A549 (cell line): ENCODE measurements at regions not wholly inside any gene's neighbourhood (a gene's known extent, or its start where the extent isn't known, plus 50 kb on each side); places are given as distances from the start of the nearest gene placed in this dataset.

ENCODE experiments used
- ATAC-seq, 2 experiments: fragments of 200-7000 bp in 1 of 2; fragments of >200 bp in 1 of 2; cut with Nextera tagmentation in 1 of 2; cut with Tn5 transposase in 1 of 2; 3 replicates each; pipeline versions ENCODE4 v1.8.0 to v1.9.1; 2018 to 2020; ENCODE audit warnings: mild to moderate bottlenecking in 1 of 2, moderate library complexity in 1 of 2
- CTCF ChIA-PET: fragments of 300-600 bp; sonication (Branson Sonifier 250); formaldehyde crosslinking; extraction: SDS; loops from one replicate; lab custom pipeline; 2021; ENCODE audit warnings: antibody characterized with exemption, inconsistent platforms; lab: Yijun Ruan, JAX
- POLR2A ChIA-PET: fragments of 350-600 bp; formaldehyde crosslinking; extraction: SDS; loops from one replicate; lab custom pipeline; 2021; ENCODE audit warnings: antibody characterized with exemption, inconsistent platforms; lab: Yijun Ruan, JAX
- DNase-seq, 2 experiments: peaks; one replicate each; pipeline versions ENCODE4 v3.0.0 to v3.0.0-alpha.2; 2011 to 2016; ENCODE audit warnings: low read depth in 1 of 2, low spot score in 1 of 2
- FAIRE-seq: peaks from 2 replicates; lab custom pipeline; 2011; peaks lifted over from hg19 to GRCh38; lab: Jason Lieb, UNC
- H3K27ac ChIP-seq, 2 experiments: fragments of >200 bp; sonication (Bioruptor Twin); formaldehyde crosslinking; 3 replicates each; pipeline ENCODE4 v1.5.1; 2016 to 2017
- H3K4me1 ChIP-seq: fragments of >200 bp; sonication (Bioruptor Twin); formaldehyde crosslinking; 3 replicates; pipeline ENCODE4 v1.6.1; 2016
- H3K4me2 ChIP-seq: fragments of >200 bp; sonication (Bioruptor Twin); formaldehyde crosslinking; 3 replicates; pipeline ENCODE4 v1.6.1; 2016
- H3K4me3 ChIP-seq: fragments of >200 bp; sonication (Bioruptor Twin); formaldehyde crosslinking; 3 replicates; pipeline ENCODE4 v1.5.1; 2016
- H3K9me3 ChIP-seq: fragments of >200 bp; sonication (Bioruptor Twin); formaldehyde crosslinking; 3 replicates; pipeline ENCODE4 v1.6.1; 2016
- BHLHE40 ChIP-seq: IDR thresholded peaks from 2 replicates; pipeline ENCODE4 v1.6.1; 2012; ENCODE audit warnings: low read depth, low read length, inconsistent platforms
- CEBPB ChIP-seq, 2 experiments: fragments of >200 bp in 1 of 2; sonication (Bioruptor Twin) in 1 of 2; formaldehyde crosslinking in 1 of 2; IDR thresholded peaks; 2 replicates each; pipeline ENCODE4 v1.6.1; 2012 to 2016
- CHD4 ChIP-seq: fragments of 200-600 bp; sonication (generic); IDR thresholded peaks from 2 replicates; pipeline ENCODE4 v1.6.1; 2016; ENCODE audit warnings: antibody characterized with exemption, mild to moderate bottlenecking, borderline replicate concordance
- EHF ChIP-seq: fragments of 250-450 bp; sonication (Bioruptor Pico); IDR thresholded peaks from 2 replicates; pipeline ENCODE4 v1.5.0; 2020; ENCODE audit warnings: mild to moderate bottlenecking
- EHMT2 ChIP-seq: fragments of 200-600 bp; sonication (generic); IDR thresholded peaks from 2 replicates; pipeline ENCODE4 v1.6.1; 2016; ENCODE audit warnings: antibody characterized with exemption, low read depth, mild to moderate bottlenecking, moderate library complexity
- HEYL ChIP-seq: fragments of 250-450 bp; sonication (Bioruptor Pico); IDR thresholded peaks from 2 replicates; pipeline ENCODE4 v1.8.0; 2021; ENCODE audit warnings: mild to moderate bottlenecking, moderate library complexity
- HOXB5 ChIP-seq: fragments of 250-450 bp; sonication (Bioruptor Pico); IDR thresholded peaks from 2 replicates; pipeline ENCODE4 v1.5.0; 2020; ENCODE audit warnings: mild to moderate bottlenecking, moderate library complexity
- JUNB ChIP-seq: fragments of >200 bp; sonication (Bioruptor Twin); formaldehyde crosslinking; IDR thresholded peaks from 2 replicates; pipeline ENCODE4 v1.6.1; 2016
- KDM1A ChIP-seq: fragments of 200-600 bp; sonication (generic); IDR thresholded peaks from 2 replicates; pipeline ENCODE4 v1.6.1; 2016; ENCODE audit warnings: low read depth, mild to moderate bottlenecking
- MAFK ChIP-seq: fragments of 450-650 bp; IDR thresholded peaks from 2 replicates; pipeline ENCODE4 v1.6.1; 2014; ENCODE audit not compliant: partially characterized antibody
- MYC ChIP-seq: IDR thresholded peaks from 2 replicates; pipeline ENCODE4 v1.6.1; 2012; ENCODE audit warnings: mild to moderate bottlenecking, inconsistent platforms, low read length, improper control_type of control experiment, borderline replicate concordance
- NR3C1 ChIP-seq: fragments of >200 bp; sonication (Bioruptor Twin); formaldehyde crosslinking; IDR thresholded peaks from 3 replicates; pipeline ENCODE4 v1.6.1; 2017
- PHF8 ChIP-seq: fragments of 200-600 bp; sonication (generic); IDR thresholded peaks from 2 replicates; pipeline ENCODE4 v1.6.1; 2016; ENCODE audit warnings: low read depth, mild to moderate bottlenecking, antibody characterized with exemption, moderate library complexity, borderline replicate concordance
- POLR2A ChIP-seq: IDR thresholded peaks from 2 replicates; pipeline ENCODE4 v1.6.1; 2012; ENCODE audit warnings: mild to moderate bottlenecking, low read length
- RCOR1 ChIP-seq: fragments of 150-350 bp; IDR thresholded peaks from 2 replicates; pipeline ENCODE4 v1.6.1; 2014; ENCODE audit warnings: antibody characterized with exemption, low read length, low read depth
- RFX5 ChIP-seq: fragments of 450-650 bp; IDR thresholded peaks from 2 replicates; pipeline ENCODE4 v1.7.1; 2014; ENCODE audit warnings: antibody characterized with exemption, mild to moderate bottlenecking, moderate library complexity
- ZC3H11A ChIP-seq: fragments of 450-650 bp; IDR thresholded peaks from 2 replicates; pipeline ENCODE4 v1.6.1; 2014; ENCODE audit warnings: antibody characterized with exemption, mild to moderate bottlenecking
- ZFP36 ChIP-seq: fragments of 450-650 bp; IDR thresholded peaks from 2 replicates; pipeline ENCODE4 v1.6.1; 2014; ENCODE audit warnings: borderline replicate concordance; ENCODE audit not compliant: partially characterized antibody
- ZSCAN20 ChIP-seq: fragments of 250-450 bp; sonication (Bioruptor Pico); IDR thresholded peaks from 2 replicates; pipeline ENCODE4 v1.8.0; 2022; ENCODE audit warnings: mild to moderate bottlenecking, moderate library complexity
- WGBS: methylation state at CpG from one replicate; pipeline ENCODE4 v1.1.6; 2017; ENCODE audit errors: missing lambda C conversion rate; 5-methylcytosine and 5-hydroxymethylcytosine counted together
- TF ChIP-seq, protein P1 (sequence below): fragments of 200-600 bp; sonication (generic); IDR thresholded peaks from 2 replicates; pipeline ENCODE4 v1.6.1; 2016; ENCODE audit warnings: antibody characterized with exemption, mild to moderate bottlenecking, moderate library complexity
- TF ChIP-seq, protein P2 (sequence below): IDR thresholded peaks from 2 replicates; pipeline ENCODE4 v1.6.1; 2012
- TF ChIP-seq, protein P3 (sequence below): fragments of >200 bp; sonication (Bioruptor Twin); formaldehyde crosslinking; IDR thresholded peaks from 3 replicates; pipeline ENCODE4 v1.6.1; 2016
- TF ChIP-seq, protein P4 (sequence below): fragments of 250-450 bp; sonication (Bioruptor Pico); IDR thresholded peaks from 2 replicates; pipeline ENCODE4 v1.5.0; 2020; ENCODE audit warnings: low read depth, mild to moderate bottlenecking, moderate library complexity

DNA sequence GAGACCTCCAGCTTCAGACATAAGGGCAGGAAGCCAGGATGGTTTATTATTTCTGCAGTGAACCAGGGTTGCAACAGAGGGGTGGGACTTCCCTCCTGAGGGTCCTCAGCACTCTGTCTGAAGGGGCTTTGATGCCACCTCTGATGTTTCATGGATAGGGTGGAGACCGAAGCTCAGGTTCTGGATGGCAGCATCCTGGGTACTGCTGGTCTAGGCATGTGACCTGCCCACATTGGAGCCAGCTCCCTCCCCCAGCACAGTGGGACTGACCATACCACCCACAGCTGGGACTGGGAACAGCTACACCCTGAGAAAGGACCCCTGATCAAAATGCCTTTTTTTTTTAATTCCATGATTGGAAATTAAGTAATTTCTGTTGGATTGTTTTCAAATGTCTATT, 355.2 kb downstream of the ZNF516 start:
- POLR2A ChIA-PET: no interaction called here
- Histone ChIP-seq H3K9me3 (no peaks in the 10 kb centered on the region), H3K4me3 (no peak overlapping the region), H3K27ac (no peak overlapping the region), H3K4me2 (no peak overlapping the region), H3K4me1 (no peaks in the 10 kb centered on the region)
- ATAC-seq: no peak
- TF ChIP-seq BHLHE40 (no peak), CEBPB (IDR thresholded peaks at IDR 0.05) (no peak), ZSCAN20 (CRISPR knock-in tag) (no peak), MAFK (no peak), MYC (no peak), RCOR1 (no peak), JUNB (no peak)
- TF ChIP-seq, protein P1, sequence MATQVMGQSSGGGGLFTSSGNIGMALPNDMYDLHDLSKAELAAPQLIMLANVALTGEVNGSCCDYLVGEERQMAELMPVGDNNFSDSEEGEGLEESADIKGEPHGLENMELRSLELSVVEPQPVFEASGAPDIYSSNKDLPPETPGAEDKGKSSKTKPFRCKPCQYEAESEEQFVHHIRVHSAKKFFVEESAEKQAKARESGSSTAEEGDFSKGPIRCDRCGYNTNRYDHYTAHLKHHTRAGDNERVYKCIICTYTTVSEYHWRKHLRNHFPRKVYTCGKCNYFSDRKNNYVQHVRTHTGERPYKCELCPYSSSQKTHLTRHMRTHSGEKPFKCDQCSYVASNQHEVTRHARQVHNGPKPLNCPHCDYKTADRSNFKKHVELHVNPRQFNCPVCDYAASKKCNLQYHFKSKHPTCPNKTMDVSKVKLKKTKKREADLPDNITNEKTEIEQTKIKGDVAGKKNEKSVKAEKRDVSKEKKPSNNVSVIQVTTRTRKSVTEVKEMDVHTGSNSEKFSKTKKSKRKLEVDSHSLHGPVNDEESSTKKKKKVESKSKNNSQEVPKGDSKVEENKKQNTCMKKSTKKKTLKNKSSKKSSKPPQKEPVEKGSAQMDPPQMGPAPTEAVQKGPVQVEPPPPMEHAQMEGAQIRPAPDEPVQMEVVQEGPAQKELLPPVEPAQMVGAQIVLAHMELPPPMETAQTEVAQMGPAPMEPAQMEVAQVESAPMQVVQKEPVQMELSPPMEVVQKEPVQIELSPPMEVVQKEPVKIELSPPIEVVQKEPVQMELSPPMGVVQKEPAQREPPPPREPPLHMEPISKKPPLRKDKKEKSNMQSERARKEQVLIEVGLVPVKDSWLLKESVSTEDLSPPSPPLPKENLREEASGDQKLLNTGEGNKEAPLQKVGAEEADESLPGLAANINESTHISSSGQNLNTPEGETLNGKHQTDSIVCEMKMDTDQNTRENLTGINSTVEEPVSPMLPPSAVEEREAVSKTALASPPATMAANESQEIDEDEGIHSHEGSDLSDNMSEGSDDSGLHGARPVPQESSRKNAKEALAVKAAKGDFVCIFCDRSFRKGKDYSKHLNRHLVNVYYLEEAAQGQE: no peak
- DNase-seq: no peak
- CTCF ChIA-PET: interaction anchor here (1.1 kb wide), 1 partner anchor 17 kb away, joined by 4 read pairs; no protein-coding TSS in a partner anchor
- 0% methylated on average over 1 of the region's 1 CpG for WGBS
- FAIRE-seq: no peak

DNA sequence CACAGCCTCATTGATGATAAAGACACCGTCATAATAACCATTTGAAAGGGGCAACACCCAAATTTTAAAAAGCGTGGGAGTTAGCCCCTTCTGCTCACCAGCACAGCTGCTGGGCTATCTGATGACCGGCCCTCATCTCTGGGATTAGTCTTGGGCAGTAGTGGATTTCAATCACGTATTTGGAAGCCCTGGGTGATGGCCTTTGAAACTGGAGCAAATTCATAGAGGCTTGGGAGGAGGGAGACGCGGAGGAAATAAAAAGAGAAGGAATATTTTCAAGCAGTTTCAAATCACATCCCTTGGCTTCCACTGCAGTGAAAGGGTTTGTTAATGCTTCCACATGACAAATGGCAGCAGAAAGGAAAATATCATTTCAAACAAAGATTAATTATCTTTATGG, 357.8 kb downstream of the ZNF516 start:
- FAIRE-seq (no peak), ATAC-seq (no peak), DNase-seq (no peak)
- ChIA-PET CTCF (interaction anchor here (0.5 kb wide), 1 partner anchor 410 kb away, joined by 3 read pairs; no protein-coding TSS in a partner anchor), POLR2A (no interaction called here)
- no peak overlapping the region for H3K27ac ChIP-seq
- H3K4me3 ChIP-seq: no peak overlapping the region
- 50% methylated on average over 6 of the region's 6 CpGs for whole genome bisulfite sequencing
- H3K4me2 ChIP-seq: no peak overlapping the region
- no peaks in the 10 kb centered on the region for H3K9me3 ChIP-seq
- TF ChIP-seq, protein P1: no peak
- TF ChIP-seq HOXB5 (CRISPR knock-in tag): no peak
- no peak for TF ChIP-seq RFX5
- TF ChIP-seq, protein P2, sequence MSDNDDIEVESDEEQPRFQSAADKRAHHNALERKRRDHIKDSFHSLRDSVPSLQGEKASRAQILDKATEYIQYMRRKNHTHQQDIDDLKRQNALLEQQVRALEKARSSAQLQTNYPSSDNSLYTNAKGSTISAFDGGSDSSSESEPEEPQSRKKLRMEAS: no peak
- no peak for TF ChIP-seq POLR2A
- TF ChIP-seq ZFP36: no peak
- no peak for TF ChIP-seq ZC3H11A
- no peak for TF ChIP-seq ZSCAN20 (CRISPR knock-in tag)
- TF ChIP-seq PHF8: no peak
- TF ChIP-seq BHLHE40: no peak
- TF ChIP-seq EHF (CRISPR knock-in tag): no peak
- TF ChIP-seq, protein P3, sequence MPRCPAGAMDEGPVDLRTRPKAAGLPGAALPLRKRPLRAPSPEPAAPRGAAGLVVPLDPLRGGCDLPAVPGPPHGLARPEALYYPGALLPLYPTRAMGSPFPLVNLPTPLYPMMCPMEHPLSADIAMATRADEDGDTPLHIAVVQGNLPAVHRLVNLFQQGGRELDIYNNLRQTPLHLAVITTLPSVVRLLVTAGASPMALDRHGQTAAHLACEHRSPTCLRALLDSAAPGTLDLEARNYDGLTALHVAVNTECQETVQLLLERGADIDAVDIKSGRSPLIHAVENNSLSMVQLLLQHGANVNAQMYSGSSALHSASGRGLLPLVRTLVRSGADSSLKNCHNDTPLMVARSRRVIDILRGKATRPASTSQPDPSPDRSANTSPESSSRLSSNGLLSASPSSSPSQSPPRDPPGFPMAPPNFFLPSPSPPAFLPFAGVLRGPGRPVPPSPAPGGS: no peak
- TF ChIP-seq, protein P4, sequence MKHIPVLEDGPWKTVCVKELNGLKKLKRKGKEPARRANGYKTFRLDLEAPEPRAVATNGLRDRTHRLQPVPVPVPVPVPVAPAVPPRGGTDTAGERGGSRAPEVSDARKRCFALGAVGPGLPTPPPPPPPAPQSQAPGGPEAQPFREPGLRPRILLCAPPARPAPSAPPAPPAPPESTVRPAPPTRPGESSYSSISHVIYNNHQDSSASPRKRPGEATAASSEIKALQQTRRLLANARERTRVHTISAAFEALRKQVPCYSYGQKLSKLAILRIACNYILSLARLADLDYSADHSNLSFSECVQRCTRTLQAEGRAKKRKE (CRISPR knock-in tag): no peak
- TF ChIP-seq CHD4: no peak
- no peak for TF ChIP-seq KDM1A
- TF ChIP-seq HEYL (CRISPR knock-in tag): no peak
- TF ChIP-seq EHMT2: no peak
- no peak for TF ChIP-seq NR3C1
- no peaks in the 10 kb centered on the region for H3K4me1 ChIP-seq
